GM23338 (cell line): ENCODE measurements at regions not wholly inside any gene's neighbourhood (a gene's known extent, or its start where the extent isn't known, plus 50 kb on each side); places are given as distances from the start of the nearest gene placed in this dataset.

Experiments used
- ATAC-seq: fragments of 200-7000 bp; cut with Tn5 transposase; 3 replicates; pipeline ENCODE4 v1.9.1; 2020
- DNase-seq: peaks from one replicate; pipeline ENCODE4 v3.0.0-alpha.2; 2015; ENCODE audit warnings: low spot score
- H2AFZ ChIP-seq: fragments of 200-600 bp; sonication (generic); 2 replicates; pipeline ENCODE4 v1.8.0; 2016; ENCODE audit warnings: antibody characterized with exemption, mild to moderate bottlenecking, moderate library complexity
- H3F3A ChIP-seq: fragments of 200-600 bp; sonication (generic); replicated peaks from 2 replicates; pipeline ENCODE4 v1.8.0; 2017; ENCODE audit warnings: antibody characterized with exemption, mixed run types, low read depth
- H3K27ac ChIP-seq: fragments of 200-600 bp; sonication (generic); 2 replicates; pipeline ENCODE4 v1.6.1; 2016; ENCODE audit warnings: low read depth
- H3K27me3 ChIP-seq: fragments of 200-600 bp; sonication (generic); 2 replicates; pipeline ENCODE4 v1.8.0; 2016; ENCODE audit warnings: mild to moderate bottlenecking, mixed run types, moderate library complexity; ENCODE audit not compliant: insufficient read depth
- H3K36me3 ChIP-seq: fragments of 200-600 bp; sonication (generic); 2 replicates; pipeline ENCODE4 v1.8.0; 2016; ENCODE audit warnings: mild to moderate bottlenecking; ENCODE audit not compliant: insufficient read depth
- H3K4me1 ChIP-seq: fragments of 200-600 bp; sonication (generic); 2 replicates; pipeline ENCODE4 v1.8.0; 2016; ENCODE audit warnings: mild to moderate bottlenecking, moderate library complexity; ENCODE audit not compliant: insufficient read depth
- H3K4me2 ChIP-seq: fragments of 200-600 bp; sonication (generic); 2 replicates; pipeline ENCODE4 v1.7.1; 2017; ENCODE audit warnings: mixed run types
- H3K4me3 ChIP-seq: fragments of 200-600 bp; sonication (generic); 2 replicates; pipeline ENCODE4 v1.6.1; 2016; ENCODE audit warnings: mixed run types
- H3K79me2 ChIP-seq: fragments of 200-600 bp; sonication (generic); replicated peaks from 2 replicates; pipeline ENCODE4 v1.8.0; 2017; ENCODE audit warnings: mild to moderate bottlenecking; ENCODE audit not compliant: insufficient read depth
- H3K9me2 ChIP-seq: fragments of 200-600 bp; sonication (generic); 2 replicates; pipeline ENCODE4 v1.8.0; 2017; ENCODE audit not compliant: insufficient read depth
- H4K20me1 ChIP-seq: fragments of 200-600 bp; sonication (generic); replicated peaks from 2 replicates; pipeline ENCODE4 v1.8.0; 2017; ENCODE audit warnings: mild to moderate bottlenecking; ENCODE audit not compliant: insufficient read depth
- H3K27ac Mint-ChIP-seq: 2 replicates; pipeline ENCODE4 v1.8.0; 2020; ENCODE audit warnings: inconsistent platforms, mild to moderate bottlenecking, moderate library complexity, mixed read lengths
- H3K27me3 Mint-ChIP-seq: 3 replicates; pipeline ENCODE4 v1.8.0; 2022; ENCODE audit warnings: low read depth, mild to moderate bottlenecking, moderate library complexity, mixed read lengths, inconsistent platforms; ENCODE audit not compliant: insufficient read depth, poor library complexity
- H3K36me3 Mint-ChIP-seq: 3 replicates; pipeline ENCODE4 v1.8.0; 2021; ENCODE audit warnings: low read depth, mild to moderate bottlenecking, inconsistent platforms, moderate library complexity, mixed read lengths
- H3K4me1 Mint-ChIP-seq: 3 replicates; pipeline ENCODE4 v1.8.0; 2020; ENCODE audit warnings: mild to moderate bottlenecking, inconsistent platforms, mixed read lengths
- H3K4me3 Mint-ChIP-seq: 3 replicates; pipeline ENCODE4 v1.8.0; 2021; ENCODE audit warnings: moderate library complexity, mild to moderate bottlenecking, inconsistent platforms, mixed read lengths
- H3K9me3 Mint-ChIP-seq: 3 replicates; pipeline ENCODE4 v1.8.0; 2020; ENCODE audit warnings: moderate library complexity, mild to moderate bottlenecking, inconsistent platforms, mixed read lengths
- CREB1 ChIP-seq: fragments of 250-450 bp; sonication (Bioruptor Pico); IDR thresholded peaks from 2 replicates; pipeline ENCODE4 v1.5.0; 2020; ENCODE audit warnings: low read depth, mild to moderate bottlenecking, moderate library complexity
- CTCF ChIP-seq, 2 experiments: fragments of 200-600 bp in 1 of 2; sonication (generic) in 1 of 2; conservative IDR thresholded peaks; 2 replicates each; pipeline versions ENCODE4 v1.5.1 to v1.6.1; 2016 to 2017; ENCODE audit warnings: antibody characterized with exemption in 2 of 2, low read depth in 2 of 2, mild to moderate bottlenecking in 2 of 2, moderate library complexity in 1 of 2
- ETS1 ChIP-seq: IDR thresholded peaks from 2 replicates; pipeline ENCODE4 v1.6.1; 2016; ENCODE audit warnings: antibody characterized with exemption
- EZH2 ChIP-seq: fragments of 200-600 bp; sonication (generic); IDR thresholded peaks from one replicate; pipeline ENCODE4 v1.8.0; 2017; ENCODE audit warnings: antibody characterized with exemption, mild to moderate bottlenecking, low read depth; ENCODE audit not compliant: unreplicated experiment
- EZH2phosphoT487 ChIP-seq: fragments of 200-600 bp; sonication (generic); IDR thresholded peaks from one replicate; pipeline ENCODE4 v1.8.1; 2018; ENCODE audit warnings: antibody characterized with exemption; ENCODE audit not compliant: unreplicated experiment
- NANOG ChIP-seq: IDR thresholded peaks from 2 replicates; pipeline ENCODE4 v1.6.1; 2016; ENCODE audit warnings: antibody characterized with exemption, borderline replicate concordance
- POLR2AphosphoS5 ChIP-seq: IDR thresholded peaks from 2 replicates; pipeline ENCODE4 v1.6.1; 2016; ENCODE audit warnings: antibody characterized with exemption, low read depth
- REST ChIP-seq: IDR thresholded peaks from one replicate; pipeline ENCODE4 v1.6.1; 2018; ENCODE audit warnings: antibody characterized with exemption; ENCODE audit not compliant: unreplicated experiment
- STAT1 ChIP-seq: IDR thresholded peaks from one replicate; pipeline ENCODE4 v1.6.1; 2016; ENCODE audit warnings: antibody characterized with exemption; ENCODE audit not compliant: unreplicated experiment
- ZNF114 ChIP-seq: fragments of 250-450 bp; sonication (Bioruptor Pico); IDR thresholded peaks from 2 replicates; pipeline ENCODE4 v1.5.0; 2020; ENCODE audit warnings: mild to moderate bottlenecking, moderate library complexity
- ZNF331 ChIP-seq: fragments of 250-450 bp; sonication (Bioruptor Pico); IDR thresholded peaks from 2 replicates; pipeline ENCODE4 v1.5.0; 2020; ENCODE audit warnings: low read depth, mild to moderate bottlenecking, moderate library complexity
- ZNF462 ChIP-seq: fragments of 250-450 bp; sonication (Bioruptor Pico); IDR thresholded peaks from 2 replicates; pipeline ENCODE4 v1.5.0; 2020; ENCODE audit warnings: mild to moderate bottlenecking, moderate library complexity

GRCh38 chr16:62615526-62615925, 579.3 kb upstream of the CDH8 start:
- Mint-ChIP-seq H3K27ac (no peak overlapping the region; the same call in 1 of the 2 replicates), H3K4me1 (no peaks in the 10 kb centered on the region), H3K4me3 (no peak overlapping the region), H3K36me3 (no peaks in the 10 kb centered on the region), H3K9me3 (no peaks in the 10 kb centered on the region), H3K27me3 (no peaks in the 10 kb centered on the region)
- Histone ChIP-seq H3K27me3 (no peaks in the 10 kb centered on the region), H4K20me1 (no peaks in the 10 kb centered on the region), H2AFZ (no peak overlapping the region), H3K4me3 (no peak overlapping the region), H3K36me3 (no peaks in the 10 kb centered on the region), H3K4me2 (no peak overlapping the region), H3F3A (no peaks in the 10 kb centered on the region), H3K4me1 (no peaks in the 10 kb centered on the region), H3K79me2 (no peaks in the 10 kb centered on the region), H3K9me2 (peaks cover 3% of the 10 kb centered on the region; the same call in 1 of the 2 replicates), H3K27ac (no peak overlapping the region)
- DNase-seq (no peak), ATAC-seq (no peak)
- TF ChIP-seq NANOG (no peak), ETS1 (no peak), ZNF114 (no peak), POLR2AphosphoS5 (no peak), CTCF (conservative IDR thresholded peaks at IDR 0.05; ENCODE audit: low read depth in 2 of 2) (no peak), EZH2phosphoT487 (no peak), STAT1 (no peak), REST (no peak), ZNF331 (no peak), CREB1 (CRISPR knock-in tag) (no peak), ZNF462 (CRISPR knock-in tag) (no peak), EZH2 (no peak)
